GM23338 (cell line): ENCODE measurements at regions not wholly inside any gene's neighbourhood (a gene's known extent, or its start where the extent isn't known, plus 50 kb on each side); places are given as distances from the start of the nearest gene placed in this dataset.

Experiments used
- ATAC-seq: fragments of 200-7000 bp; cut with Tn5 transposase; 3 replicates; pipeline ENCODE4 v1.9.1; 2020
- DNase-seq: peaks from one replicate; pipeline ENCODE4 v3.0.0-alpha.2; 2015; ENCODE audit warnings: low spot score
- H2AFZ ChIP-seq: fragments of 200-600 bp; sonication (generic); 2 replicates; pipeline ENCODE4 v1.8.0; 2016; ENCODE audit warnings: antibody characterized with exemption, mild to moderate bottlenecking, moderate library complexity
- H3F3A ChIP-seq: fragments of 200-600 bp; sonication (generic); replicated peaks from 2 replicates; pipeline ENCODE4 v1.8.0; 2017; ENCODE audit warnings: antibody characterized with exemption, mixed run types, low read depth
- H3K27ac ChIP-seq: fragments of 200-600 bp; sonication (generic); 2 replicates; pipeline ENCODE4 v1.6.1; 2016; ENCODE audit warnings: low read depth
- H3K27me3 ChIP-seq: fragments of 200-600 bp; sonication (generic); 2 replicates; pipeline ENCODE4 v1.8.0; 2016; ENCODE audit warnings: mild to moderate bottlenecking, mixed run types, moderate library complexity; ENCODE audit not compliant: insufficient read depth
- H3K36me3 ChIP-seq: fragments of 200-600 bp; sonication (generic); 2 replicates; pipeline ENCODE4 v1.8.0; 2016; ENCODE audit warnings: mild to moderate bottlenecking; ENCODE audit not compliant: insufficient read depth
- H3K4me1 ChIP-seq: fragments of 200-600 bp; sonication (generic); 2 replicates; pipeline ENCODE4 v1.8.0; 2016; ENCODE audit warnings: mild to moderate bottlenecking, moderate library complexity; ENCODE audit not compliant: insufficient read depth
- H3K4me2 ChIP-seq: fragments of 200-600 bp; sonication (generic); 2 replicates; pipeline ENCODE4 v1.7.1; 2017; ENCODE audit warnings: mixed run types
- H3K4me3 ChIP-seq: fragments of 200-600 bp; sonication (generic); 2 replicates; pipeline ENCODE4 v1.6.1; 2016; ENCODE audit warnings: mixed run types
- H3K79me2 ChIP-seq: fragments of 200-600 bp; sonication (generic); replicated peaks from 2 replicates; pipeline ENCODE4 v1.8.0; 2017; ENCODE audit warnings: mild to moderate bottlenecking; ENCODE audit not compliant: insufficient read depth
- H3K9me2 ChIP-seq: fragments of 200-600 bp; sonication (generic); 2 replicates; pipeline ENCODE4 v1.8.0; 2017; ENCODE audit not compliant: insufficient read depth
- H4K20me1 ChIP-seq: fragments of 200-600 bp; sonication (generic); replicated peaks from 2 replicates; pipeline ENCODE4 v1.8.0; 2017; ENCODE audit warnings: mild to moderate bottlenecking; ENCODE audit not compliant: insufficient read depth
- H3K27ac Mint-ChIP-seq: 2 replicates; pipeline ENCODE4 v1.8.0; 2020; ENCODE audit warnings: inconsistent platforms, mild to moderate bottlenecking, moderate library complexity, mixed read lengths
- H3K27me3 Mint-ChIP-seq: 3 replicates; pipeline ENCODE4 v1.8.0; 2022; ENCODE audit warnings: low read depth, mild to moderate bottlenecking, moderate library complexity, mixed read lengths, inconsistent platforms; ENCODE audit not compliant: insufficient read depth, poor library complexity
- H3K36me3 Mint-ChIP-seq: 3 replicates; pipeline ENCODE4 v1.8.0; 2021; ENCODE audit warnings: low read depth, mild to moderate bottlenecking, inconsistent platforms, moderate library complexity, mixed read lengths
- H3K4me1 Mint-ChIP-seq: 3 replicates; pipeline ENCODE4 v1.8.0; 2020; ENCODE audit warnings: mild to moderate bottlenecking, inconsistent platforms, mixed read lengths
- H3K4me3 Mint-ChIP-seq: 3 replicates; pipeline ENCODE4 v1.8.0; 2021; ENCODE audit warnings: moderate library complexity, mild to moderate bottlenecking, inconsistent platforms, mixed read lengths
- H3K9me3 Mint-ChIP-seq: 3 replicates; pipeline ENCODE4 v1.8.0; 2020; ENCODE audit warnings: moderate library complexity, mild to moderate bottlenecking, inconsistent platforms, mixed read lengths
- JUNB ChIP-seq: IDR thresholded peaks from one replicate; pipeline ENCODE4 v1.6.1; 2016; ENCODE audit warnings: antibody characterized with exemption; ENCODE audit not compliant: unreplicated experiment
- NANOG ChIP-seq: IDR thresholded peaks from 2 replicates; pipeline ENCODE4 v1.6.1; 2016; ENCODE audit warnings: antibody characterized with exemption, borderline replicate concordance
- POLR2AphosphoS5 ChIP-seq: IDR thresholded peaks from 2 replicates; pipeline ENCODE4 v1.6.1; 2016; ENCODE audit warnings: antibody characterized with exemption, low read depth
- REST ChIP-seq: IDR thresholded peaks from one replicate; pipeline ENCODE4 v1.6.1; 2018; ENCODE audit warnings: antibody characterized with exemption; ENCODE audit not compliant: unreplicated experiment
- STAT1 ChIP-seq: IDR thresholded peaks from one replicate; pipeline ENCODE4 v1.6.1; 2016; ENCODE audit warnings: antibody characterized with exemption; ENCODE audit not compliant: unreplicated experiment
- ZNF331 ChIP-seq: fragments of 250-450 bp; sonication (Bioruptor Pico); IDR thresholded peaks from 2 replicates; pipeline ENCODE4 v1.5.0; 2020; ENCODE audit warnings: low read depth, mild to moderate bottlenecking, moderate library complexity
- TF ChIP-seq, protein P1 (sequence below): IDR thresholded peaks from 2 replicates; pipeline ENCODE4 v1.6.1; 2016; ENCODE audit warnings: antibody characterized with exemption
- TF ChIP-seq, protein P2 (sequence below): fragments of 250-450 bp; sonication (Bioruptor Pico); IDR thresholded peaks from 2 replicates; pipeline ENCODE4 v1.5.0; 2020; ENCODE audit warnings: mild to moderate bottlenecking, moderate library complexity

DNA sequence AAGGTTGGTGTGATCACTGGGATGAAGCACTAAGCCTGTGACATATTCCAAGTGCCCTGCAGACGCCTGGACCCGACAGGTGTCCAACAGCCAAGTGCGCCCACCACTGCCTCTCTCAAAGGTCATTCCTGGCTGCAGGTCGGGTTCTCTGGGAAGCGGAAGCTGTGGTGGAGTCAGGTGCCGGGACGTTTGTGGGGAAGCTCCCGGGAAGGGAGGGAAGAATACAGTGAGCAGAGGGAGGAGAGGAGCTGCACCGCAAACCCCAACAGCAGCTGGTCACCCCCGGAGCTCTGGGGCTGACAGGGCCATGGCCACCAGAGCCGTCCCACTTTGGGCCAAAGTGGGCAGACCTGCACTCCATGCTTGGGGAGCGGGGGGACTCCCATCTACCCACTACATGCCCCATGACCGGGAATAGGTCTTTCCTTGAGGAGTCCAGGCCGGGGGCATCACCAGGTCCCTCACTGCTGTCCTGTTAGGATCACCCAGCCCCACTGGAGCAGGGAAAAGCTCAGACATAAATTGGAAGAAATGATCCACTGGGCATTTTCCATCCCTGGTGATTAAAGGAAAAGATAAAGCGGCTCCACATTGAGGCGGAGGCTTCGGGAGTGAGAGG lies 84.5 kb upstream of the PPP2R2D start:
- H3K27ac ChIP-seq: no peak overlapping the region
- TF ChIP-seq ZNF331 (CRISPR knock-in tag): no peak
- H3K4me3 ChIP-seq: no peak overlapping the region
- no peaks in the 10 kb centered on the region for H3K4me1 ChIP-seq
- peaks cover 5% of the 10 kb centered on the region for H3K27me3 Mint-ChIP-seq
- no peaks in the 10 kb centered on the region for H3K9me3 Mint-ChIP-seq
- H3K4me1 Mint-ChIP-seq: peaks cover 18% of the 10 kb centered on the region
- H3K4me3 Mint-ChIP-seq: no peak overlapping the region
- no peaks in the 10 kb centered on the region for H4K20me1 ChIP-seq
- no peak for DNase-seq
- no peaks in the 10 kb centered on the region; the same call in 2 of the 3 replicates for H3K36me3 Mint-ChIP-seq
- no peaks in the 10 kb centered on the region for H3K79me2 ChIP-seq
- no peak overlapping the region for H3K27ac Mint-ChIP-seq
- H3K9me2 ChIP-seq: no peaks in the 10 kb centered on the region
- no peaks in the 10 kb centered on the region for H3F3A ChIP-seq
- H3K4me2 ChIP-seq: no peak overlapping the region
- H3K36me3 ChIP-seq: no peaks in the 10 kb centered on the region
- ATAC-seq: no peak
- H2AFZ ChIP-seq: no peak overlapping the region
- H3K27me3 ChIP-seq: no peaks in the 10 kb centered on the region

DNA sequence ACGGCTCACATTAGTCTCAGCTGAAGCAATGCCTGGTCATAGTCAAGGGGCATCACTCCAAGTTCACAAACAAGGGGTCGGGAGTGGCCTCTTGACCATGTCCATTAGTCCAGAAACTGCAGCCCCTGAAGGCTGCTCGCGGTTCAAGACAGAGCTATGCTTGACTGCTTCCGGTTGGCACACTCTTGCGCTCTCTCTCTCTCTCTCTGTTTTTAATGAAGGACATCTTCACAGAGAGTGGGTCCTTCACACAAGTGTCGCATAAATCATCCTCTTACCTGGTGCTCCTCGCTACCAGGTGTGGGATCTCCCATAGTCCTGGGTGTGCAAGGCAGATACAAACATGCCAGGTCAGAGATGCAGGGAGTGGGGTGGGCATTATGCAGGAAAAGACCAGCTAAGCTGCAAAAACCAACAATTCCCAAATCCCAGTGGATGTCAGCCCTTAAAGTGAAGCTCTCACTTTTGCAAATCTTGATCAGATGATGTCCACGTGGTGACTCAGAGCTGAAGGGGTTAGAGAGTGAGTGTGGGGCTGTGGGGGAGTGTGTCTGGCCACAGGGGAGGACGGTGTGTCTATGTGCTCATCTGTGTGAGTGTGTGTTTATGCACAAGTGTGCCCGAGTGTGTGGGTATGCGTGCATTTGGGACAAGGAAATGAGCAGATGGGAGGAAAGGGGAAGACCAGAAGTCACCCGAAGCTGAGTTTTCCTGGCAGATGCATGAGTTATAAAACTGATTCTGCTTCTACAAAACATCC lies 83.7 kb upstream of the PPP2R2D start:
- no peak overlapping the region for H2AFZ ChIP-seq
- DNase-seq: no peak
- no peaks in the 10 kb centered on the region for H3K36me3 ChIP-seq
- no peaks in the 10 kb centered on the region; the same call in 1 of the 2 replicates for H3K9me2 ChIP-seq
- no peaks in the 10 kb centered on the region for H3K27me3 ChIP-seq
- Mint-ChIP-seq H3K27me3 (peaks cover 5% of the 10 kb centered on the region), H3K4me1 (peaks cover 18% of the 10 kb centered on the region), H3K36me3 (no peaks in the 10 kb centered on the region), H3K4me3 (no peak overlapping the region), H3K27ac (no peak overlapping the region), H3K9me3 (no peaks in the 10 kb centered on the region)
- H3K4me1 ChIP-seq: no peaks in the 10 kb centered on the region
- no peak for ATAC-seq
- H3K27ac ChIP-seq: no peak overlapping the region
- no peak overlapping the region for H3K4me2 ChIP-seq
- no peaks in the 10 kb centered on the region for H4K20me1 ChIP-seq
- H3K79me2 ChIP-seq: no peaks in the 10 kb centered on the region
- no peaks in the 10 kb centered on the region for H3F3A ChIP-seq
- H3K4me3 ChIP-seq: no peak overlapping the region
- no peak for TF ChIP-seq POLR2AphosphoS5
- no peak for TF ChIP-seq JUNB
- TF ChIP-seq, protein P1, sequence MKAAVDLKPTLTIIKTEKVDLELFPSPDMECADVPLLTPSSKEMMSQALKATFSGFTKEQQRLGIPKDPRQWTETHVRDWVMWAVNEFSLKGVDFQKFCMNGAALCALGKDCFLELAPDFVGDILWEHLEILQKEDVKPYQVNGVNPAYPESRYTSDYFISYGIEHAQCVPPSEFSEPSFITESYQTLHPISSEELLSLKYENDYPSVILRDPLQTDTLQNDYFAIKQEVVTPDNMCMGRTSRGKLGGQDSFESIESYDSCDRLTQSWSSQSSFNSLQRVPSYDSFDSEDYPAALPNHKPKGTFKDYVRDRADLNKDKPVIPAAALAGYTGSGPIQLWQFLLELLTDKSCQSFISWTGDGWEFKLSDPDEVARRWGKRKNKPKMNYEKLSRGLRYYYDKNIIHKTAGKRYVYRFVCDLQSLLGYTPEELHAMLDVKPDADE: no peak
- TF ChIP-seq, protein P2, sequence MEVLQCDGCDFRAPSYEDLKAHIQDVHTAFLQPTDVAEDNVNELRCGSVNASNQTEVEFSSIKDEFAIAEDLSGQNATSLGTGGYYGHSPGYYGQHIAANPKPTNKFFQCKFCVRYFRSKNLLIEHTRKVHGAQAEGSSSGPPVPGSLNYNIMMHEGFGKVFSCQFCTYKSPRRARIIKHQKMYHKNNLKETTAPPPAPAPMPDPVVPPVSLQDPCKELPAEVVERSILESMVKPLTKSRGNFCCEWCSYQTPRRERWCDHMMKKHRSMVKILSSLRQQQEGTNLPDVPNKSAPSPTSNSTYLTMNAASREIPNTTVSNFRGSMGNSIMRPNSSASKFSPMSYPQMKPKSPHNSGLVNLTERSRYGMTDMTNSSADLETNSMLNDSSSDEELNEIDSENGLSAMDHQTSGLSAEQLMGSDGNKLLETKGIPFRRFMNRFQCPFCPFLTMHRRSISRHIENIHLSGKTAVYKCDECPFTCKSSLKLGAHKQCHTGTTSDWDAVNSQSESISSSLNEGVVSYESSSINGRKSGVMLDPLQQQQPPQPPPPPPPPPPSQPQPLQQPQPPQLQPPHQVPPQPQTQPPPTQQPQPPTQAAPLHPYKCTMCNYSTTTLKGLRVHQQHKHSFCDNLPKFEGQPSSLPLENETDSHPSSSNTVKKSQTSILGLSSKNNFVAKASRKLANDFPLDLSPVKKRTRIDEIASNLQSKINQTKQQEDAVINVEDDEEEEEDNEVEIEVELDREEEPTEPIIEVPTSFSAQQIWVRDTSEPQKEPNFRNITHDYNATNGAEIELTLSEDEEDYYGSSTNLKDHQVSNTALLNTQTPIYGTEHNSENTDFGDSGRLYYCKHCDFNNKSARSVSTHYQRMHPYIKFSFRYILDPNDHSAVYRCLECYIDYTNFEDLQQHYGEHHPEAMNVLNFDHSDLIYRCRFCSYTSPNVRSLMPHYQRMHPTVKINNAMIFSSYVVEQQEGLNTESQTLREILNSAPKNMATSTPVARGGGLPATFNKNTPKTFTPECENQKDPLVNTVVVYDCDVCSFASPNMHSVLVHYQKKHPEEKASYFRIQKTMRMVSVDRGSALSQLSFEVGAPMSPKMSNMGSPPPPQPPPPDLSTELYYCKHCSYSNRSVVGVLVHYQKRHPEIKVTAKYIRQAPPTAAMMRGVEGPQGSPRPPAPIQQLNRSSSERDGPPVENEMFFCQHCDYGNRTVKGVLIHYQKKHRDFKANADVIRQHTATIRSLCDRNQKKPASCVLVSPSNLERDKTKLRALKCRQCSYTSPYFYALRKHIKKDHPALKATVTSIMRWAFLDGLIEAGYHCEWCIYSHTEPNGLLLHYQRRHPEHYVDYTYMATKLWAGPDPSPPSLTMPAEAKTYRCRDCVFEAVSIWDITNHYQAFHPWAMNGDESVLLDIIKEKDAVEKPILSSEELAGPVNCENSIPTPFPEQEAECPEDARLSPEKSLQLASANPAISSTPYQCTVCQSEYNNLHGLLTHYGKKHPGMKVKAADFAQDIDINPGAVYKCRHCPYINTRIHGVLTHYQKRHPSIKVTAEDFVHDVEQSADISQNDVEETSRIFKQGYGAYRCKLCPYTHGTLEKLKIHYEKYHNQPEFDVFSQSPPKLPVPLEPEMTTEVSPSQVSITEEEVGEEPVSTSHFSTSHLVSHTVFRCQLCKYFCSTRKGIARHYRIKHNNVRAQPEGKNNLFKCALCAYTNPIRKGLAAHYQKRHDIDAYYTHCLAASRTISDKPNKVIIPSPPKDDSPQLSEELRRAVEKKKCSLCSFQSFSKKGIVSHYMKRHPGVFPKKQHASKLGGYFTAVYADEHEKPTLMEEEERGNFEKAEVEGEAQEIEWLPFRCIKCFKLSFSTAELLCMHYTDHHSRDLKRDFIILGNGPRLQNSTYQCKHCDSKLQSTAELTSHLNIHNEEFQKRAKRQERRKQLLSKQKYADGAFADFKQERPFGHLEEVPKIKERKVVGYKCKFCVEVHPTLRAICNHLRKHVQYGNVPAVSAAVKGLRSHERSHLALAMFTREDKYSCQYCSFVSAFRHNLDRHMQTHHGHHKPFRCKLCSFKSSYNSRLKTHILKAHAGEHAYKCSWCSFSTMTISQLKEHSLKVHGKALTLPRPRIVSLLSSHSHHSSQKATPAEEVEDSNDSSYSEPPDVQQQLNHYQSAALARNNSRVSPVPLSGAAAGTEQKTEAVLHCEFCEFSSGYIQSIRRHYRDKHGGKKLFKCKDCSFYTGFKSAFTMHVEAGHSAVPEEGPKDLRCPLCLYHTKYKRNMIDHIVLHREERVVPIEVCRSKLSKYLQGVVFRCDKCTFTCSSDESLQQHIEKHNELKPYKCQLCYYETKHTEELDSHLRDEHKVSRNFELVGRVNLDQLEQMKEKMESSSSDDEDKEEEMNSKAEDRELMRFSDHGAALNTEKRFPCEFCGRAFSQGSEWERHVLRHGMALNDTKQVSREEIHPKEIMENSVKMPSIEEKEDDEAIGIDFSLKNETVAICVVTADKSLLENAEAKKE (CRISPR knock-in tag): no peak
- no peak for TF ChIP-seq STAT1
- no peak for TF ChIP-seq NANOG
- TF ChIP-seq REST: no peak
